GM12865 (cell line): ENCODE measurements at regions not wholly inside any gene's neighbourhood (a gene's known extent, or its start where the extent isn't known, plus 50 kb on each side); places are given as distances from the start of the nearest gene placed in this dataset.

Experiments
- DNase-seq: peaks from one replicate; pipeline ENCODE4 v3.0.0; 2010; ENCODE audit warnings: low read depth
- H3K4me3 ChIP-seq: 2 replicates; pipeline ENCODE4 v1.5.1; 2011; ENCODE audit warnings: mild to moderate bottlenecking, low read depth, low read length, control low read depth
- TF ChIP-seq, protein P1 (sequence below): IDR thresholded peaks from 2 replicates; pipeline ENCODE4 v1.5.1; 2011; ENCODE audit warnings: low read length, control low read depth, low read depth, inconsistent platforms; ENCODE audit not compliant: insufficient read depth; ENCODE audit errors: missing control alignments

DNA sequence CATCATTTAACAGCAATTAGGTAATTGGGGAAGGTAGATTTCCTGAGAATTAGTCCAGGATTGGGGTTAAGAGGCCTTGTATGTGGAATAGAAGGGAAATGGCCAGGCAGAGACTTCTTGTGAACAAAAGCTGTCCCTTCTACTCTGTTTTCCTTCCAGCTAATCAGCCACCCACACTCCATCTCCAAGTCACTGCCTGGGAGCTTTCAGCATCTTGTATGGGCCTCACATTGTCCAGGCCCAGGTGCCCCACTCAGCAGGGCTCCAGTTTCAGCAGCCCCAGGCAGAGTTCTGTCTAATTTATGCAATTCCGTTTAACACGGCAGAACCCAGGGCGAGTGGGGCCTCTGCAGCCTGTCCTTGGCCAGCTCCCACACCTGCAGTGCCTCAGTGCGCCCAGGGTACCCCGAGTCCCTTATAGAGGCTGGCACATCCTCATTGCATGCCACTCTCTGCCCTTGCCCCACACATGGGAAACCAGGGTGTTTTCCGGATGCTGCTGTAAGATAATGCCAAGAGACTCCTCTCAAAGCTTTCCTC lies 113.0 kb downstream of the EDN3 start:
- DNase-seq, result no peak
- TF ChIP-seq, protein P1, sequence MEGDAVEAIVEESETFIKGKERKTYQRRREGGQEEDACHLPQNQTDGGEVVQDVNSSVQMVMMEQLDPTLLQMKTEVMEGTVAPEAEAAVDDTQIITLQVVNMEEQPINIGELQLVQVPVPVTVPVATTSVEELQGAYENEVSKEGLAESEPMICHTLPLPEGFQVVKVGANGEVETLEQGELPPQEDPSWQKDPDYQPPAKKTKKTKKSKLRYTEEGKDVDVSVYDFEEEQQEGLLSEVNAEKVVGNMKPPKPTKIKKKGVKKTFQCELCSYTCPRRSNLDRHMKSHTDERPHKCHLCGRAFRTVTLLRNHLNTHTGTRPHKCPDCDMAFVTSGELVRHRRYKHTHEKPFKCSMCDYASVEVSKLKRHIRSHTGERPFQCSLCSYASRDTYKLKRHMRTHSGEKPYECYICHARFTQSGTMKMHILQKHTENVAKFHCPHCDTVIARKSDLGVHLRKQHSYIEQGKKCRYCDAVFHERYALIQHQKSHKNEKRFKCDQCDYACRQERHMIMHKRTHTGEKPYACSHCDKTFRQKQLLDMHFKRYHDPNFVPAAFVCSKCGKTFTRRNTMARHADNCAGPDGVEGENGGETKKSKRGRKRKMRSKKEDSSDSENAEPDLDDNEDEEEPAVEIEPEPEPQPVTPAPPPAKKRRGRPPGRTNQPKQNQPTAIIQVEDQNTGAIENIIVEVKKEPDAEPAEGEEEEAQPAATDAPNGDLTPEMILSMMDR, result no peak
- no peak overlapping the region for H3K4me3 ChIP-seq

GRCh38 chr20:59414936-59415623 lies 114.7 kb downstream of the EDN3 start:
- TF ChIP-seq, protein P1, result no peak
- no peak overlapping the region for H3K4me3 ChIP-seq
- no peak for DNase-seq

DNA sequence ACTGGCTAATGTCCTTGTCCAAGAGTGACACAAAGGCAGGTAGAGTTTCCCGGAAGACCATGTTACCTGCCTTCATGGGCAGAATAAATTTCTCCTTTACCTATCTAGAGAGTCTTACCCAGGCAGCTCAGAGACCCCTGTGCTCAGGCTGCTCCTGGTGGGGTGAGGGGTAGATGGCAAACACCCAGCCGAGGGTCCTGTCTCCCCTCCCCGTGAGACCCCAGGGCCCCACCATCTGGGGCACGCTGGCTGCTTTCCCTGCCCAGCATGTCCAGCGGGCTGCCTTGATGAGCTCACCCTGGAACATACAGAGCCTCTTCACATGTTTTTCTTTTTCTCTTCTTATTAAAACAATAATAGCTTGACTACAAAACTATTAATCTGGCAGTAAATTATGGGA lies 116.5 kb downstream of the EDN3 start:
- TF ChIP-seq, protein P1, result no peak
- DNase-seq, result no peak
- H3K4me3 ChIP-seq, result no peak overlapping the region

DNA sequence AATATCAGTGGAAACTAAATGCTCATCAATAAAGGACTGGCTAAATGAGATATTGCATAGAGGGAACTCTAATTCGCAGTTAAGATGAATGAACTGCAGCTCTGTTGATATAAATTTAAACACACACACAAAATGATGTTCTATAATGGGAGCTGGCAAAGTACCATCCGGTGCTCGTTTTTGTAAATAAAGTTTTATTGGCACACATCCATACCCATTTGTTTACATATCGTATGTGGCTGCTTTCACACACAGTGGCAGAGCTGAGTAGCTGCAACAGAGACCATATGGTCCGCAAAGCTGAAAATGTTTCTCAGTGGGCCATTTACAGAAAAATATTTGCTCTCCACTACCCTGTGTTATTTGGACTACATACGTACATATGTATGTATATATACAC lies 120.7 kb downstream of the EDN3 start:
- no peak overlapping the region for H3K4me3 ChIP-seq
- DNase-seq, result no peak
- TF ChIP-seq, protein P1, result no peak

- H3K4me3 ChIP-seq, result no peak overlapping the region
- TF ChIP-seq, protein P1, result no peak
- no peak for DNase-seq
Measured at GRCh38 chr20:59421920-59422637, 121.7 kb downstream of the EDN3 start.

DNA sequence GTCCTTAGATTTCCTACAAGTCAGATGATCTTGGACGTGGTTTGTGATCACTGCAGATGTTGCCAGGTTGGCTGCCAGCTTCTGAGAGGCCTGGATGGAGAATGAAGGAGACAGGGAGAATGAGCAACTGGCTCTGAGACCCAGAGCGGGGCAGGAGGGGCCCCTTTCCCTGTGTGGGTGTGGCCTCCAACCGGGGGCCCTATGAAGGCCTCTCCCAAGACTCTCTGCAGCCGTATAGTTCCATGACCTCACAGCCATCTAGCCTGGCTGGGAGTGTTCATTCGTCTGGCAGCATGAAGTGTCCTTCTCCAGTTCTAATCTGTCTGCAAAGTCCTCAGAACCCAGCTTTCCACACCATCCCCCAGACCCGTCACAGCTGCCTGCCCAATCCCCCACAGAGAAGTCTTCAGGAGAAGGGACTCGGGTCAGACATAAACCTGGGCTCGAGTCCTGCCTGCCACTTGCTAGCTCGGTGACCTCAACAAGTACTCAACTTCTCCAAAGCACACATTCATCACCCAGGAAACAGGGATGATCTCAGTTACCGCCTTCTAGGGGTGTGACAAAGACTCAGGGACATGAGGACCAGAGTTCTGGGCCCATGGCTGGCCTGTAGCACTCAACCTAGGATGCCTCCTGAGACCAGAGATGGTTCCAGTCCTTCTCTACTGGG lies 122.6 kb downstream of the EDN3 start:
- DNase-seq, result no peak
- H3K4me3 ChIP-seq, result no peak overlapping the region
- TF ChIP-seq, protein P1, result no peak
